ENCODE measurements at regions not wholly inside any gene's neighbourhood (a gene's known extent, or its start where the extent isn't known, plus 50 kb on each side); places are given as distances from the start of the nearest gene placed in this dataset.

- Histone ChIP-seq H3K4me1 (ENCODE audit: control insufficient read depth in 1 of 2, low read depth in 2 of 2) (no peaks in the 10 kb centered on the region), H3K36me3 (no peaks in the 10 kb centered on the region), H3K9me3 (no peaks in the 10 kb centered on the region), H3K27me3 (replicated peaks; ENCODE audit: insufficient read depth) (no peaks in the 10 kb centered on the region), H3K27ac (no peak overlapping the region), H3K4me3 (no peak overlapping the region)
- TF ChIP-seq CTCF (IDR thresholded peaks at IDR 0.05): no peak
- no peak for DNase-seq (ENCODE audit: low spot score)
- ATAC-seq (ENCODE audit: insufficient number of reproducible peaks, low FRiP score, low read depth): no peak
These were observed 414.8 kb upstream of the ID2 start for GRCh38 chr2:8267048-8267447.

GRCh38 chr2:8267721-8268120 lies 414.1 kb upstream of the ID2 start:
- Histone ChIP-seq H3K4me3 (no peak overlapping the region), H3K4me1 (ENCODE audit: control insufficient read depth in 1 of 2, low read depth in 2 of 2) (no peaks in the 10 kb centered on the region), H3K27ac (no peak overlapping the region), H3K9me3 (no peaks in the 10 kb centered on the region), H3K36me3 (no peaks in the 10 kb centered on the region), H3K27me3 (replicated peaks; ENCODE audit: insufficient read depth) (no peaks in the 10 kb centered on the region)
- no peak for ATAC-seq (ENCODE audit: insufficient number of reproducible peaks, low FRiP score, low read depth)
- DNase-seq (ENCODE audit: low spot score): no peak
- no peak for TF ChIP-seq CTCF (IDR thresholded peaks at IDR 0.05)

- ATAC-seq (ENCODE audit: insufficient number of reproducible peaks, low FRiP score, low read depth) (no peak), DNase-seq (ENCODE audit: low spot score) (no peak)
- Histone ChIP-seq H3K4me1 (ENCODE audit: control insufficient read depth in 1 of 2, low read depth in 2 of 2) (no peaks in the 10 kb centered on the region), H3K36me3 (no peaks in the 10 kb centered on the region), H3K9me3 (no peaks in the 10 kb centered on the region), H3K27ac (no peak overlapping the region), H3K4me3 (no peak overlapping the region), H3K27me3 (replicated peaks; ENCODE audit: insufficient read depth) (no peaks in the 10 kb centered on the region)
- no peak for TF ChIP-seq CTCF (IDR thresholded peaks at IDR 0.05)
These were observed 413.6 kb upstream of the ID2 start for GRCh38 chr2:8268172-8268783.

GRCh38 chr2:8270699-8271098 lies 411.2 kb upstream of the ID2 start:
- ATAC-seq (ENCODE audit: insufficient number of reproducible peaks, low FRiP score, low read depth) (no peak), DNase-seq (ENCODE audit: low spot score) (no peak)
- H3K4me3 ChIP-seq: no peak overlapping the region
- no peaks in the 10 kb centered on the region for H3K36me3 ChIP-seq
- no peaks in the 10 kb centered on the region for H3K27me3 ChIP-seq (replicated peaks; ENCODE audit: insufficient read depth)
- no peaks in the 10 kb centered on the region for H3K9me3 ChIP-seq
- no peaks in the 10 kb centered on the region for H3K4me1 ChIP-seq (ENCODE audit: control insufficient read depth in 1 of 2, low read depth in 2 of 2)
- no peak for TF ChIP-seq CTCF (IDR thresholded peaks at IDR 0.05)
- no peak overlapping the region for H3K27ac ChIP-seq

- no peaks in the 10 kb centered on the region for H3K9me3 ChIP-seq
- no peak overlapping the region for H3K27ac ChIP-seq
- DNase-seq (ENCODE audit: low spot score): no peak
- no peaks in the 10 kb centered on the region for H3K36me3 ChIP-seq
- H3K27me3 ChIP-seq (replicated peaks; ENCODE audit: insufficient read depth): no peaks in the 10 kb centered on the region
- no peak for TF ChIP-seq CTCF (IDR thresholded peaks at IDR 0.05)
- no peak for ATAC-seq (ENCODE audit: insufficient number of reproducible peaks, low FRiP score, low read depth)
- no peak overlapping the region for H3K4me3 ChIP-seq
- H3K4me1 ChIP-seq (ENCODE audit: control insufficient read depth in 1 of 2, low read depth in 2 of 2): no peaks in the 10 kb centered on the region
These were observed 410.4 kb upstream of the ID2 start for GRCh38 chr2:8271461-8271860.

Data from thoracic aorta (tissue), 2 donors.